ENCODE measurements at regions not wholly inside any gene's neighbourhood (a gene's known extent, or its start where the extent isn't known, plus 50 kb on each side); places are given as distances from the start of the nearest gene placed in this dataset.

DNA sequence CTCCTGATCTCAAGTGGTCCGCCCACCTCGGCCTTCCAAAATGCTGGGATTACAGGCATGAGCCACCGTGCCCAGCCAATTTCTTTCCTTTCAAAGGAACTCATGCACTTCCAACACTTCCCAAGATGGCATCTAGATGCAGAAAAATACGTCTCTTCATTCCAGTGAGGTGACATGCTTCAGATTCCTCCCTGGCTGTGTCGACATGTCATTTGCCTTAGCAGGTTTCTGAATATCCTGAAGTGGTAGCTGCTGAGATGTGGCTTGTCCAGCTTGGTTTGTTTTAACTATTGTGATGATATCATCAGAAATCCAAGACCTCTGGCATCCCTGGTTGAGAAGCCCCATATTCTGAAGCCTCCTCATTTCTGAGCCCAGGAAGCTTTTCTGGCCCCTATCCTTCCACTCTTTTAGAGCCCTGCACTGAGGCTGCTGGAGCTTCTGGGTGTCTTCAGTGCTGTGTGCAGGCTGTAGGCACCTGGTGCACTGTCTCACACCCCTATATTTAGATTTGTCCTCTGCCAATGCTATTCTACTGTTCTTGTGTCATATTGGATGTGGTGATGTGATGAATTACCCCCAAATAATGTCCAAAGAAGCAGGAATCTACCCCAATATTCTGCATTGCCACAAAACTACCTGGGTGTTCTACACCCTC lies 73.3 kb upstream of the E2F3 start:
- no peak for DNase-seq
- TF ChIP-seq, protein P1, sequence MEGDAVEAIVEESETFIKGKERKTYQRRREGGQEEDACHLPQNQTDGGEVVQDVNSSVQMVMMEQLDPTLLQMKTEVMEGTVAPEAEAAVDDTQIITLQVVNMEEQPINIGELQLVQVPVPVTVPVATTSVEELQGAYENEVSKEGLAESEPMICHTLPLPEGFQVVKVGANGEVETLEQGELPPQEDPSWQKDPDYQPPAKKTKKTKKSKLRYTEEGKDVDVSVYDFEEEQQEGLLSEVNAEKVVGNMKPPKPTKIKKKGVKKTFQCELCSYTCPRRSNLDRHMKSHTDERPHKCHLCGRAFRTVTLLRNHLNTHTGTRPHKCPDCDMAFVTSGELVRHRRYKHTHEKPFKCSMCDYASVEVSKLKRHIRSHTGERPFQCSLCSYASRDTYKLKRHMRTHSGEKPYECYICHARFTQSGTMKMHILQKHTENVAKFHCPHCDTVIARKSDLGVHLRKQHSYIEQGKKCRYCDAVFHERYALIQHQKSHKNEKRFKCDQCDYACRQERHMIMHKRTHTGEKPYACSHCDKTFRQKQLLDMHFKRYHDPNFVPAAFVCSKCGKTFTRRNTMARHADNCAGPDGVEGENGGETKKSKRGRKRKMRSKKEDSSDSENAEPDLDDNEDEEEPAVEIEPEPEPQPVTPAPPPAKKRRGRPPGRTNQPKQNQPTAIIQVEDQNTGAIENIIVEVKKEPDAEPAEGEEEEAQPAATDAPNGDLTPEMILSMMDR (IDR thresholded peaks at IDR 0.05) = no peak
- TF ChIP-seq POLR2A (IDR thresholded peaks at IDR 0.05) = no peak
- H3K27ac ChIP-seq = no peak overlapping the region
- no peaks in the 10 kb centered on the region for H3K4me1 ChIP-seq
- intact Hi-C loops (cut with DNase I; ENCODE audit: low total_unique reads) = no loop called here
- no peaks in the 10 kb centered on the region for H3K36me3 ChIP-seq
- H3K9me3 ChIP-seq = no peaks in the 10 kb centered on the region
- H3K27me3 ChIP-seq = no peaks in the 10 kb centered on the region
- H3K4me3 ChIP-seq = no peak overlapping the region

DNA sequence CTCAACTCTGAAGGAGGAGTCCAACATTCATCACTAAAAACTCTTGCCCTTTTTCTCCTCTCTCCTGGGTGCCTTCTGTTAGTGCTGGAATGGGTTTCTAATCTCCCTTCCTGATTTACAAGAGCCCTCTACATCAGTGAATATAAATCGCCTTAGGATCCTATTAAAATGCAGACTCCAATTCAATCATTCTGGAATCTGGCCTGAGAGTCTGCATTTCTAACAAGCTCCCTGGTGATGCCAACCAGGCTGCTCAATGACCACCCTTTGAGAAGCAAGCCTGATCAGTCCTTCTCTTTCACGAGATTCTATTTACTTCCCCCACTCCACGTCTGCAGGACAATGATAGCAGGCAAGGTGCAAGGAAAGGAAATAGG lies 72.8 kb upstream of the E2F3 start:
- no peaks in the 10 kb centered on the region for H3K36me3 ChIP-seq

DNA sequence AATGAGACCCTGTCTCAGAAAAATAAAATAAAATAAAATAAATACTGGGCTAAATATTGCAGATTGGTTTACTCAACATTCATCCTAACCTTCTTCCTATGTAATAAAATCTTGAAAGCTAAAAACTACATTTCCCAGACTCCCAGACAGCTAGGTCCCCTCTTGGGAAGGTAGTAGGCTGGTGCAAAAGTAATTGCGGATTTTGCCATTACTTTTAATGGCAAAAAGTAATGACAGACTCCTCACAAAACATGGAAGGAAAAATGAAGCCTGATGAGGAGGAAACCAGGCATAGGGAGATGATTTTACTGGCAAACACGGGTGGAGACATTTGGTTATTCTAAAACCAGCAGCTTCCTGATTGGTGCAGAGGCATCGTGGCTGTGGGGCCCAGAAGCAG lies 70.6 kb upstream of the E2F3 start:
- Histone ChIP-seq H3K4me3 (no peak overlapping the region), H3K4me1 (no peaks in the 10 kb centered on the region), H3K36me3 (no peaks in the 10 kb centered on the region), H3K27ac (no peak overlapping the region), H3K9me3 (no peaks in the 10 kb centered on the region), H3K27me3 (no peaks in the 10 kb centered on the region)
- no peak for TF ChIP-seq POLR2A (IDR thresholded peaks at IDR 0.05)
- TF ChIP-seq, protein P1 (IDR thresholded peaks at IDR 0.05) = no peak
- DNase-seq = no peak
- intact Hi-C loops (cut with DNase I; ENCODE audit: low total_unique reads) = no loop called here

More for the DNA sequence above, 72.8 kb upstream of the E2F3 start:
- Histone ChIP-seq H3K4me1 (no peaks in the 10 kb centered on the region), H3K27me3 (no peaks in the 10 kb centered on the region), H3K4me3 (no peak overlapping the region), H3K27ac (no peak overlapping the region), H3K9me3 (no peaks in the 10 kb centered on the region)
- intact Hi-C loops (cut with DNase I; ENCODE audit: low total_unique reads) = no loop called here
- DNase-seq = no peak
- TF ChIP-seq POLR2A (IDR thresholded peaks at IDR 0.05) = no peak

DNA sequence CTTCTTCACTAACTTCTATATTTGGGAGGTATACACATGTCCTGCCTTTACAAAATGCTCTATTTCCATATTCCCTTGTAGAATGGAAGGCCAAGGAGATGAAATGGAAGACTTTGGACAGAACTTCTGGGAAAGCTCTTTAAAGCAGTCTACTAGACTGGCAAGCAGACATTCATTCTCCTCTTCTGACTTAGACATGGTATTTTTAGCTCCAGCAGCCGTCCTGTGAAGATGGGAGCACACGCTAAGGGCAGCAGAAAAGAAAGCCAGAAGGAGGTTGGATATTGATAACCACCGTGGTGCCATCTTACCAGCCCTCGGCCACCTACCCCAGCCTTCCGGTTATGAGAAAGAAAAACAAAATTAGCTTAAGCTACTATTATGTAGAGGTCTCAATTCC lies 70.1 kb upstream of the E2F3 start:
- no peaks in the 10 kb centered on the region for H3K36me3 ChIP-seq
- no peaks in the 10 kb centered on the region for H3K9me3 ChIP-seq
- no peak overlapping the region for H3K4me3 ChIP-seq
- intact Hi-C loops (cut with DNase I; ENCODE audit: low total_unique reads) = no loop called here
- DNase-seq = no peak
- no peaks in the 10 kb centered on the region for H3K27me3 ChIP-seq
- no peak overlapping the region for H3K27ac ChIP-seq
- TF ChIP-seq, protein P1 (IDR thresholded peaks at IDR 0.05) = no peak
- TF ChIP-seq POLR2A (IDR thresholded peaks at IDR 0.05) = no peak
- H3K4me1 ChIP-seq = no peaks in the 10 kb centered on the region

DNA sequence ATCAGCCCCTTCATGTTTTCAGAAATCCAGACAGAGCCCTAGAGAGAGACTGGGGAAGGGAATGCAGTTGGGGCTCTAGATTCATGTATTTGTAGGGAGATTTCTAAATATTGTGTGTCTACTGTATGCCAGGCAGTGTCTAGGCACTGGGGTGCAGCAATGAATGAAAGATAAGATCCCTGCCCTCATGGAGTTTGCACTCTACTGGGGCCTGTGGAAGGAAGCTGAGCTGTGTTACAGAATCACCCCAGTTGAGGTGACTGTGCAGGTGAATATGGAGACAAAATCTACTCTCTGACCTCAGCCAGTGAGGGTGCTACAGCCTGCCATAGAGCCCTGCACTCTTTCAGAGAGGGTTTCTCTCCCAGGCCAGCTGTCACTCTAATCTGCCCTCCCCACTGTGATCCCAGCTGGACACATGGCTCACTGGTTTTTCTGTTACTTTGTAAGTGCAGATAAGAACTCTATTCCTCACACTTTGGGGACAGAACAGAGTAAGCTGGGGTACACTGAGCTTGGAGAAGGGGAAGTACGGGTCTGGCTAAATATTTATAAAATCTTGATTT lies 69.2 kb upstream of the E2F3 start:
- TF ChIP-seq POLR2A (IDR thresholded peaks at IDR 0.05) = no peak
- TF ChIP-seq, protein P1 (IDR thresholded peaks at IDR 0.05) = no peak
- intact Hi-C loops (cut with DNase I; ENCODE audit: low total_unique reads) = no loop called here

More for the DNA sequence above, 69.2 kb upstream of the E2F3 start:
- H3K27me3 ChIP-seq = no peaks in the 10 kb centered on the region
- no peak overlapping the region for H3K4me3 ChIP-seq
- no peaks in the 10 kb centered on the region for H3K4me1 ChIP-seq
- no peak overlapping the region for H3K27ac ChIP-seq
- H3K9me3 ChIP-seq = no peaks in the 10 kb centered on the region
- H3K36me3 ChIP-seq = no peaks in the 10 kb centered on the region
- no peak for DNase-seq

Data from uterus (tissue), 3 donors.